Endothelial cell of umbilical vein (primary cell): ENCODE measurements at regions not wholly inside any gene's neighbourhood (a gene's known extent, or its start where the extent isn't known, plus 50 kb on each side); places are given as distances from the start of the nearest gene placed in this dataset.

Experiments used
- BruUV-seq: library from RNA; stranded (reverse); fragments of 400-500 nt; replicated peaks from 2 replicates; lab custom pipeline; 2021; lab: Mats Ljungman, UMichigan
- CTCF ChIA-PET: fragments of 300-600, 350-600 bp; sonication (Branson Sonifier 250); formaldehyde crosslinking; loops from one replicate; lab custom pipeline; 2021; ENCODE audit warnings: antibody characterized with exemption, inconsistent platforms; lab: Charles Lee
- POLR2A ChIA-PET: fragments of 300-600, 350-600 bp; sonication (Branson Sonifier 250); formaldehyde crosslinking; loops from one replicate; lab custom pipeline; 2021; ENCODE audit warnings: antibody characterized with exemption, inconsistent platforms; lab: Charles Lee
- DNase-seq: peaks from one replicate; pipeline ENCODE4 v3.0.0-alpha.2; 2011; ENCODE audit warnings: low read depth, low spot score
- FAIRE-seq: peaks from 2 replicates; lab custom pipeline; 2011; peaks lifted over from hg19 to GRCh38; lab: Jason Lieb, UNC
- H2AFZ ChIP-seq: 2 replicates; pipeline ENCODE4 v1.6.0; 2012; ENCODE audit warnings: low read depth, low read length, control low read depth, inconsistent platforms
- H3K27ac ChIP-seq: 2 replicates; pipeline ENCODE4 v1.5.1; 2011; ENCODE audit warnings: low read depth, mild to moderate bottlenecking, control low read depth, low read length, moderate library complexity; ENCODE audit not compliant: insufficient read depth
- H3K27me3 ChIP-seq, 2 experiments: 2 replicates each; pipeline versions ENCODE4 v1.6.0 to v1.6.1; 2011; ENCODE audit warnings: low read length in 2 of 2, mixed read lengths in 1 of 2; ENCODE audit not compliant: control insufficient read depth in 2 of 2, insufficient read depth in 2 of 2
- H3K36me3 ChIP-seq, 2 experiments: 2 replicates in 1 of 2; 3 replicates in 1 of 2; pipeline ENCODE4 v1.5.1; 2011; ENCODE audit warnings: low read length in 2 of 2, mild to moderate bottlenecking in 1 of 2, moderate library complexity in 1 of 2; ENCODE audit not compliant: control insufficient read depth in 2 of 2, insufficient read depth in 2 of 2; ENCODE audit errors: extremely low read depth in 1 of 2
- H3K4me1 ChIP-seq: 3 replicates; pipeline ENCODE4 v1.5.1; 2011; ENCODE audit warnings: mild to moderate bottlenecking, low read length; ENCODE audit not compliant: control insufficient read depth, insufficient read depth; ENCODE audit errors: extremely low read depth
- H3K4me2 ChIP-seq: 2 replicates; pipeline ENCODE4 v1.6.1; 2011; ENCODE audit warnings: low read length, control low read depth, mixed read lengths; ENCODE audit not compliant: insufficient read depth
- H3K4me3 ChIP-seq, 3 experiments: fragments of 200-600 bp in 1 of 3; sonication (generic), shearing (Covaris generic) in 1 of 3; replicated peaks in 1 of 3; 2 replicates each; pipeline ENCODE4 v1.5.1; 2011 to 2016; ENCODE audit warnings: control low read depth in 3 of 3, low read length in 3 of 3, mild to moderate bottlenecking in 2 of 3, inconsistent platforms in 1 of 3, low read depth in 1 of 3, moderate library complexity in 1 of 3; ENCODE audit not compliant: insufficient read depth in 1 of 3
- H3K79me2 ChIP-seq: 2 replicates; pipeline ENCODE4 v1.6.0; 2012; ENCODE audit warnings: low read length, inconsistent platforms; ENCODE audit not compliant: control insufficient read depth, insufficient read depth
- H3K9ac ChIP-seq: replicated peaks from 2 replicates; pipeline ENCODE3; 2011; ENCODE audit warnings: low read length, control low read depth; ENCODE audit not compliant: insufficient read depth; ENCODE audit errors: extremely low read depth
- H3K9me1 ChIP-seq: replicated peaks from 3 replicates; pipeline ENCODE4 v1.6.0; 2011; ENCODE audit warnings: mild to moderate bottlenecking, low read length; ENCODE audit not compliant: control insufficient read depth, insufficient read depth; ENCODE audit errors: extremely low read depth
- H3K9me3 ChIP-seq: replicated peaks from 2 replicates; pipeline ENCODE4 v1.5.1; 2012; ENCODE audit warnings: low read length, inconsistent platforms; ENCODE audit not compliant: control insufficient read depth, insufficient read depth
- H4K20me1 ChIP-seq: replicated peaks from 2 replicates; pipeline ENCODE3; 2011; ENCODE audit warnings: mild to moderate bottlenecking, low read length; ENCODE audit not compliant: control insufficient read depth, insufficient read depth; ENCODE audit errors: extremely low read depth
- CTCF ChIP-seq, 2 donors: IDR thresholded peaks; 1 replicate in 1 of 2; 2 replicates in 1 of 2; pipeline ENCODE4 v1.5.1; 2011; ENCODE audit warnings: low read length in 2 of 2, mild to moderate bottlenecking in 2 of 2, moderate library complexity in 2 of 2, control low read depth in 1 of 2, inconsistent platforms in 1 of 2, low read depth in 1 of 2; ENCODE audit not compliant: insufficient read depth in 1 of 2; ENCODE audit errors: extremely low read depth in 1 of 2
- EZH2 ChIP-seq: IDR thresholded peaks from 2 replicates; pipeline ENCODE4 v1.6.1; 2012; ENCODE audit warnings: borderline replicate concordance, low read depth, mild to moderate bottlenecking, moderate library complexity, low read length, inconsistent platforms; ENCODE audit not compliant: severe bottlenecking
- FOS ChIP-seq: IDR thresholded peaks from 2 replicates; pipeline ENCODE4 v1.6.1; 2011; ENCODE audit warnings: mild to moderate bottlenecking, low read length, moderate library complexity, borderline replicate concordance; ENCODE audit not compliant: insufficient read depth
- GATA2 ChIP-seq: IDR thresholded peaks from 2 replicates; pipeline ENCODE4 v1.7.0; 2011; ENCODE audit warnings: low read depth, mild to moderate bottlenecking, moderate library complexity, mixed read lengths, low read length; ENCODE audit not compliant: insufficient read length, insufficient read depth
- JUN ChIP-seq: IDR thresholded peaks from 2 replicates; pipeline ENCODE4 v1.6.1; 2011; ENCODE audit warnings: borderline replicate concordance, low read depth; ENCODE audit not compliant: insufficient read length, insufficient read depth
- MAX ChIP-seq: IDR thresholded peaks from 2 replicates; pipeline ENCODE4 v1.6.1; 2011; ENCODE audit not compliant: insufficient read depth, insufficient read length
- MYC ChIP-seq: IDR thresholded peaks from one replicate; pipeline ENCODE4 v1.6.1; 2011; ENCODE audit warnings: mild to moderate bottlenecking, low read depth, low read length
- POLR2A ChIP-seq: IDR thresholded peaks from 2 replicates; pipeline ENCODE4 v1.6.1; 2012; ENCODE audit warnings: low read depth, mild to moderate bottlenecking, control low read depth, low read length
- POLR2AphosphoS5 ChIP-seq: IDR thresholded peaks from 2 replicates; pipeline ENCODE4 v1.6.1; 2012; ENCODE audit warnings: low read depth, mild to moderate bottlenecking, control low read depth, low read length, moderate library complexity; ENCODE audit not compliant: insufficient read depth
- dilution Hi-C: fragments of 300-500 bp; cut with MboI; formaldehyde crosslinking; loops from one replicate; pipeline ENCODE4 v1.15.0; 2019; ENCODE audit warnings: low sequenced_read_pairs; ENCODE audit not compliant: extremely low pct_ligation_motif_present
- intact Hi-C: fragments of 100-400 bp; cut with micrococcal nuclease; formaldehyde crosslinking; loops from one replicate; pipeline ENCODE4 v1.10.0; 2022

GRCh38 chr15:91698241-91698640 is 155.3 kb upstream of the SLCO3A1 start:
- TF ChIP-seq FOS (no peak), POLR2AphosphoS5 (no peak), GATA2 (no peak), MYC (no peak), POLR2A (no peak), MAX (no peak), EZH2 (no peak), CTCF (IDR thresholded peaks at IDR 0.05; ENCODE audit: extremely low read depth in 1 of 2, insufficient read depth in 1 of 2, low read depth in 1 of 2, low read length in 2 of 2) (no peak), JUN (no peak)
- FAIRE-seq (no peak), DNase-seq (no peak)
- Histone ChIP-seq H4K20me1 (no peaks in the 10 kb centered on the region), H3K4me3 (no peak overlapping the region), H3K27ac (no peak overlapping the region), H2AFZ (no peak overlapping the region), H3K9me3 (peaks cover 4% of the 10 kb centered on the region), H3K4me1 (no peaks in the 10 kb centered on the region), H3K4me2 (no peak overlapping the region), H3K9ac (no peak overlapping the region), H3K36me3 (no peaks in the 10 kb centered on the region), H3K9me1 (no peaks in the 10 kb centered on the region), H3K79me2 (no peaks in the 10 kb centered on the region), H3K27me3 (no peaks in the 10 kb centered on the region)
- intact Hi-C loops (no loop called here), dilution Hi-C loops (no loop called here)
- BruUV-seq, result no TSS peak
- ChIA-PET POLR2A (no interaction called here), CTCF (no interaction called here)
